Skeletal muscle satellite cell (primary cell): ENCODE measurements at regions not wholly inside any gene's neighbourhood (a gene's known extent, or its start where the extent isn't known, plus 50 kb on each side); places are given as distances from the start of the nearest gene placed in this dataset.
"Not testable (repeated sequence)": the region's sequence is repeated elsewhere in the genome, so short reads cannot be mapped to it uniquely, and the experiment has no call there.

Experiments
- H3K27me3 ChIP-seq: 2 replicates; pipeline ENCODE4 v1.7.0; 2013; ENCODE audit warnings: low read length; ENCODE audit not compliant: control insufficient read depth, insufficient read depth
- H3K36me3 ChIP-seq: 2 replicates; pipeline ENCODE4 v1.7.0; 2013; ENCODE audit warnings: mild to moderate bottlenecking, control low read depth, low read length; ENCODE audit not compliant: insufficient read depth
- H3K4me1 ChIP-seq: 2 replicates; pipeline ENCODE4 v1.7.0; 2013; ENCODE audit warnings: low read length; ENCODE audit not compliant: control insufficient read depth, insufficient read depth
- H3K4me2 ChIP-seq: 2 replicates; pipeline ENCODE4 v1.7.0; 2013; ENCODE audit warnings: mild to moderate bottlenecking, low read length
- H3K4me3 ChIP-seq: 2 replicates; pipeline ENCODE4 v1.7.0; 2013; ENCODE audit warnings: low read length
- H3K9ac ChIP-seq: 2 replicates; pipeline ENCODE4 v1.7.0; 2013; ENCODE audit warnings: mild to moderate bottlenecking, low read depth, low read length, moderate library complexity
- H3K9me3 ChIP-seq: replicated peaks from 2 replicates; pipeline ENCODE4 v1.7.0; 2013; ENCODE audit warnings: mild to moderate bottlenecking, control low read depth, low read length

DNA sequence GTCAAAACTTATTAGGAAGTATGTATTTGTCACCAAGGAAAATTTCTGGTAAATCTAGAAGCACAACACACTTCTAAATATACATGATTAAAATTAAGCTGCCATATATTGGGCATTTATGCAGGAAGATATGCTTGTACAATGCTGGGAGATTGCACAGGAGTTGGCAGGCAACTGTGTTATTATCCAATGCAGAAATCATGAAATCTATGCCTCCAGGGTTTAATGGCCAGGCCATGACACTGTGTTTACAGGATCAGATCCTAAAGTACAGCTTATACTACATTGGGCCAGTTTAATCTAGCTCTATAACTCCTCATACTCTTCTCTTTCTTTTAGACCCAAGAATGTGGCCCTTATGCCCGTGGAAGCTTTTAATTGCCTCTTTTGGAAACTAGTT is 391.4 kb upstream of the DPH6 start:
- no peaks in the 10 kb centered on the region for H3K36me3 ChIP-seq
- H3K9me3 ChIP-seq = no peaks in the 10 kb centered on the region
- no peaks in the 10 kb centered on the region for H3K27me3 ChIP-seq
- no peak overlapping the region for H3K9ac ChIP-seq
- no peaks in the 10 kb centered on the region for H3K4me1 ChIP-seq
- H3K4me2 ChIP-seq = no peak overlapping the region
- H3K4me3 ChIP-seq = no peak overlapping the region

DNA sequence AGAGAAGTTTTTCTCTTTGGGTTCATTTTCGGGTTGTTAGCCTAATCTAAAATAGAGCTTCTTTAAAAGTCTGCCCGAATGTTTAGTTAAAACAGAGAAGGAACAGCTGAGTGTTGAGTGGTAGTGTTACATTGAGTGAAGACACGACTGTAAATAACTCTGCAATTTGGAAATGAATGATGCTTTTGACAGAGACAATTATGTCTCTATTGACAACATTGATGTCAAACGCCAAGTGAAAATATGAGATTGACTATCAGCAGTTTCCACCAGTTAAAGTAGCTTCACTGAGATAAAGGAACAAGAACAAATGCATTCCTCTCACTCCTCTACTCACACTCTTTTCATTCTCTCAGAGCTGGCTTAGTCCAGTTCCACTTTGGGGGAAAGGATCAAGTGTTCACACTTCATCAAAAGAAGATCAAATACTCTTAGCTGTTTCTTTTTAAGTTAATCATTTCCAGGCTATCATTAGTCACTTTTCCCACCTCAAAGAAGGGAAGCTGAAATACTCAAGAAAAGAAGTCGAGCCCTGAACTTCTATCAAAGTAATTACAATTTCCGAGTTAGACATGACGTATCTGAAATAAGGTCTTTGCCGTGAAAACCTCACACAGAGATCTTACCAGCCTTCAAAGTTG is 399.1 kb upstream of the DPH6 start:
- H3K4me1 ChIP-seq = no peaks in the 10 kb centered on the region
- no peaks in the 10 kb centered on the region for H3K27me3 ChIP-seq
- H3K4me3 ChIP-seq = no peak overlapping the region
- H3K9ac ChIP-seq = no peak overlapping the region
- no peaks in the 10 kb centered on the region for H3K36me3 ChIP-seq
- H3K9me3 ChIP-seq = no peaks in the 10 kb centered on the region
- no peak overlapping the region for H3K4me2 ChIP-seq

GRCh38 chr15:35953424-35953823 is 407.5 kb upstream of the DPH6 start:
- H3K4me1 ChIP-seq = no peaks in the 10 kb centered on the region
- no peak overlapping the region for H3K4me3 ChIP-seq
- no peaks in the 10 kb centered on the region for H3K9me3 ChIP-seq
- H3K36me3 ChIP-seq = no peaks in the 10 kb centered on the region
- H3K4me2 ChIP-seq = no peak overlapping the region
- no peak overlapping the region for H3K9ac ChIP-seq
- H3K27me3 ChIP-seq = peaks cover 3% of the 10 kb centered on the region

GRCh38 chr15:35956056-35956455 is 410.1 kb upstream of the DPH6 start:
- H3K4me1 ChIP-seq = no peaks in the 10 kb centered on the region
- H3K9me3 ChIP-seq = no peaks in the 10 kb centered on the region
- no peaks in the 10 kb centered on the region for H3K36me3 ChIP-seq
- H3K4me2 ChIP-seq = no peak overlapping the region
- H3K9ac ChIP-seq = no peak overlapping the region
- no peak overlapping the region for H3K4me3 ChIP-seq
- peaks cover 3% of the 10 kb centered on the region for H3K27me3 ChIP-seq

DNA sequence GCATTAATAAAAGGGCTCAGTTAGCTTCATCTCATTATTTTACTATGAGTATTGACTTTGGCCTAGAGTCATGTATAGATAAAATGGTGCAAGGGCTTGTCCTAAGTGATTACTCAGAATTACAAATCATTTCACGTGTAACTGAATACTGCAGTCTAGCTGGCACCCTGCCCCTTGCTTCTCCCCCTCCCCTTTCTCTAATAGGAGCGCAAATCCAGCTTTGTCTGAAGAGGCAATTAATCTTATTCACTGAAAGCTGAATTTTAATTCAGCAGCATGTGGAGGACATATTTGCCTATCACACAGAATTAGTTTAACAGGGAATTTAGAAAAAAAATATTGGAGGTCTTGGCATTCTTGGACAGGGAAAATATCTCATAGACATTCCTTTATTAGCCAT is 412.1 kb upstream of the DPH6 start:
- no peaks in the 10 kb centered on the region for H3K36me3 ChIP-seq
- no peak overlapping the region for H3K4me2 ChIP-seq
- no peak overlapping the region for H3K9ac ChIP-seq
- H3K4me1 ChIP-seq = no peaks in the 10 kb centered on the region
- H3K4me3 ChIP-seq = no peak overlapping the region
- H3K27me3 ChIP-seq = peaks cover 3% of the 10 kb centered on the region
- H3K9me3 ChIP-seq = no peaks in the 10 kb centered on the region

GRCh38 chr15:35958975-35959374 is 413.0 kb upstream of the DPH6 start:
- Histone ChIP-seq H3K9me3 (no peaks in the 10 kb centered on the region), H3K4me3 (no peak overlapping the region), H3K27me3 (peaks cover under 1% of the 10 kb centered on the region), H3K9ac (no peak overlapping the region), H3K36me3 (no peaks in the 10 kb centered on the region), H3K4me1 (no peaks in the 10 kb centered on the region), H3K4me2 (no peak overlapping the region)

GRCh38 chr15:35963326-35963725 is 417.4 kb upstream of the DPH6 start:
- Histone ChIP-seq H3K36me3 (no peaks in the 10 kb centered on the region), H3K9ac (no peak overlapping the region)

GRCh38 chr15:35966781-35967180 is 420.8 kb upstream of the DPH6 start:
- Histone ChIP-seq H3K9ac (no peak overlapping the region), H3K4me3 (no peak overlapping the region), H3K4me2 (no peak overlapping the region), H3K4me1 (no peaks in the 10 kb centered on the region), H3K36me3 (no peaks in the 10 kb centered on the region), H3K9me3 (no peaks in the 10 kb centered on the region), H3K27me3 (peaks cover 6% of the 10 kb centered on the region)

More at GRCh38 chr15:35963326-35963725, 417.4 kb upstream of the DPH6 start:
- no peaks in the 10 kb centered on the region for H3K4me1 ChIP-seq
- no peak overlapping the region for H3K4me2 ChIP-seq
- H3K27me3 ChIP-seq = no peaks in the 10 kb centered on the region
- H3K9me3 ChIP-seq = no peaks in the 10 kb centered on the region
- no peak overlapping the region for H3K4me3 ChIP-seq

- H3K4me1 ChIP-seq, H3K4me3 ChIP-seq, H3K36me3 ChIP-seq, H3K27me3 ChIP-seq, H3K9me3 ChIP-seq, H3K4me2 ChIP-seq, H3K9ac ChIP-seq: not testable (repeated sequence)
These were observed 422.0 kb upstream of the DPH6 start for GRCh38 chr15:35967968-35968367.

GRCh38 chr15:35973029-35973428 is 427.1 kb upstream of the DPH6 start:
- Histone ChIP-seq H3K36me3 (no peaks in the 10 kb centered on the region), H3K27me3 (peaks cover 9% of the 10 kb centered on the region), H3K9me3 (no peaks in the 10 kb centered on the region), H3K4me3 (no peak overlapping the region), H3K9ac (no peak overlapping the region), H3K4me2 (no peak overlapping the region), H3K4me1 (no peaks in the 10 kb centered on the region)

DNA sequence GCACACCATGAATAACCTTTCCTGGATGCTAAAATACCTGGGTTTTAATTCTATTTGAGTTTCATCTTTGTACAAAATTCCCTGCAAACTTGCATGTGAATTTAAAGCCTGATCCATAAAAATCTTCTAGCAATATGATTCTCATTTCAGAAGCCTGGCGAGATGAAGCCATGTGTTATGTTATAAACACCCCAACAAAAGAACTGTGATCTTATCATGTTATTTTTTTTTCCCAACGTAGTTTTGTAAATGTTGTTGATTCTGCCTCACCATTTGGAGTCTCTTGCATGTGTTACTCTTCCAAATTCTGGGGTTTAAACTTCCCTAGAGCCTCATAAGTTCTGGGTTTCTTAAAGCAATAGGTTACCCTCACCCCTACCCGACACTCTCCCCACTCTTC is 428.1 kb upstream of the DPH6 start:
- peaks cover 9% of the 10 kb centered on the region for H3K27me3 ChIP-seq
- H3K4me2 ChIP-seq = no peak overlapping the region
- H3K4me3 ChIP-seq = no peak overlapping the region
- H3K36me3 ChIP-seq = no peaks in the 10 kb centered on the region
- no peaks in the 10 kb centered on the region for H3K4me1 ChIP-seq
- H3K9me3 ChIP-seq = no peaks in the 10 kb centered on the region
- no peak overlapping the region for H3K9ac ChIP-seq

GRCh38 chr15:35975941-35976340 is 430.0 kb upstream of the DPH6 start:
- H3K9ac ChIP-seq = no peak overlapping the region
- H3K36me3 ChIP-seq = no peaks in the 10 kb centered on the region
- H3K4me1 ChIP-seq = peaks cover 2% of the 10 kb centered on the region
- H3K9me3 ChIP-seq = no peaks in the 10 kb centered on the region
- no peak overlapping the region for H3K4me3 ChIP-seq
- no peak overlapping the region for H3K4me2 ChIP-seq
- H3K27me3 ChIP-seq = peaks cover 7% of the 10 kb centered on the region
